ENCODE measurements at regions not wholly inside any gene's neighbourhood (a gene's known extent, or its start where the extent isn't known, plus 50 kb on each side); places are given as distances from the start of the nearest gene placed in this dataset.

GRCh38 chr1:165073185-165074007 is 283.1 kb downstream of the LMX1A start:
- no peak for DNase-seq

GRCh38 chr1:165070675-165071074 is 285.8 kb downstream of the LMX1A start:
- no peak for DNase-seq

DNA sequence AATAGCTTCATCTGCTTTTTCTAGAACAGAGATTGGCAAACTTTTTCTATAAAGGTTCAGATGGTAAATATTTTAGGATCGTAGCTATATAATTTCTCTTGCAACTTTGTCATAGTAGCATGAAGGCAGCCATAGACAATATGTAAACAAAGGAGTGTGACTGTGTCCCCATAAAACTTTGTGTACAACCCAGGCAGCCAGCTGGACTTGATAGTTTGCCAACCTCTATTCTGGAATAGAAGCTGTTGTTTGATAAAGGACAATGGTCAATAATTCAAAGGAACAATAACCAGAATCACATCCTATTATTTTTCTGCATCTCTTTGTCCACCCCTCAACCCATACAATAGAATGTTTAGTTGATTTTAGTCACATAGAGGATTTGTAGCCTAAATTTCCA is 286.7 kb downstream of the LMX1A start:
- DNase-seq, result no peak

DNA sequence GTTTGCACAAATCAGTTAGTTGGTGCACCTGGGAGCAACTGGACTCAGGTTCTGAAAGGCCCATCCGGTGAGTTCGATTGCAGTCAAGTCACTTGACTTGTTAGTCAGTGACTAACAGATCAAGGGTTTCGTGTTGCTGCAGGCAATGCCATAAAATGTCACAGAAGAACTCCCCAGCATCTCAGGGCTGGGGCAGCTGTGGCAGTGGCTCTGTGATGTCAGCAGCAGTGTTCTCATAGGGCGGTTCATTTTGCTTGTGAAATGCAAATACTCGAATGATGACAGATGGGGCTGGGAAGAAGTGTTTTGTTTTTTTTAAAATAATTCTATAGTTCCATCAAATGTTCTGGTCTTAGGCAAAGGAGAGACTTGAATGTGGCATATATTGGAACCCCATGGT is 287.8 kb downstream of the LMX1A start:
- DNase-seq, result no peak

DNA sequence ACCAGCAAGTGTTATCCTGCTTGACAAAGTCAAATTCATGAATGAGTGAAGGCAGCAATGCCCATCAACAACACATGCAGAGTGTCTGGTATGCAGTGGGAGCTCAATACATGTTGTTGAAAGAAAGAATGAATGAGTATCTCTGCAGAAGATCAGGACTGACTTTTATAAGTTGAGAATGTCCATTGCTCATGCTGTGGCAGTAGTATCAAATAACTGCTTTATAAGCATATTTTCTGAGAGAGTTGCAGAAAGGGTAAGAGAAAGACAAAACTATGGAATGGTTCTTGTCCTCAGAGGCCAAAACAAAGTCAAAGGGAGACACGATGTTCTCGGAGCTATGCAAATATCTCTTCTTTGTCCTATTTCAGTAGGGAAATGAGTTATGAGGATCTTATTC is 288.7 kb downstream of the LMX1A start:
- DNase-seq, result no peak

DNA sequence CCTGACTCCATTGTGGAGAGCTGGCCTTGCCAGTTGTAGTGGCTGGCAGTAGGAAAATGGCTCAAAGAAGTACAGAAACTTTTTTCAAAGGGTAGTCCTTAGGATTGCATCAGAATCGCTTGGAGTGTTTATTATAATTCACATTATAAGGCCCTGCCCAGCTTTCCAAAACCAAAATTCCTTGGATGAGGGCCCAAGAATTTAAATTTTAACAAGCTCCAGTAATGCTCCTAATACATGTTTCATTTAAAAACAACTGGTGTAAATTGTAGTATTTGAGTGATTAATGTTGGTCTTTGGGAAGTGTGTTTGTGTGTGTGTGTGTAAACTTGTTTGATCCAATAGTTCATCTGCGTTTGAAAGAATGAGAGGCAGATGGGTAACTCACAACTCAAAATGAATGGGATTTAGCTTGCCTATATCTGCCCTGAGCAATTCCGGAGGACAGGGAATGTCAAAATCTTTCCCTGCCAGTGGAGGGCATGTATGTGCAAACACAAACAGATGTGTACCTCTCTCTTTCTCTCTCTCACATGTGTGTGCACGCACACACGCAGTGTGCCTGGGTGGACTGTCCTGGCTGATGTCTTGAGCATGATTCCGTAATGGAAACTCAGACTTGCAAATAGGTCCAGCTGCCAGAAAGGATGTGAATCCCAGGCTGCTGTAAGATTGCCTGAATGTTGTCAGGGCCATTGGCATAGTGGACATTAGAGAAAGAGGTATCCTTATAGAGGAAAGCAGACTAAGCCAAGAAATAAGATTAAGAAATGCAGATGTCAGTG is 293.1 kb downstream of the LMX1A start:
- no peak for DNase-seq

GRCh38 chr1:165062346-165062745 is 294.2 kb downstream of the LMX1A start:
- no peak for DNase-seq

- no peak for DNase-seq
Measured at GRCh38 chr1:165060285-165060793, 296.2 kb downstream of the LMX1A start.

GRCh38 chr1:165057956-165058355 is 298.6 kb downstream of the LMX1A start:
- no peak for DNase-seq

DNA sequence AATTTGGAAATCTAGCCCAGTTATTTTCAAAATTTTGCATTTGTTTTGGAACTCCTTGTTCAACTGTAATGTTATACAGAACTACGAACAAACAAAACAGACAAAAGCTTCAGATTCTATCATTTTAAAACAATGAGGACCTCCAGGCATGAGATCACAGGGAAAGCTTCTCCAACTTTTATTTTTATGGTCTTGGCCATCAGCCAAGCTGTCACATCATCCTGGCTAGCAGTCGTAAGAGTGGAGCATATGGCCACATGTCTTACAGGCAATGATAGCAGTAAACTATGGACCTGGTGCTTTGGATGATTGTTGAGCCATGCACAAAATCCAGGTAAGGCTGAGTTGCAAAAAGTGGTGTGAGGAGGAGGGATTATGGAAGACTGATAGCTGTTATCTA is 299.6 kb downstream of the LMX1A start:
- no peak for DNase-seq

DNA sequence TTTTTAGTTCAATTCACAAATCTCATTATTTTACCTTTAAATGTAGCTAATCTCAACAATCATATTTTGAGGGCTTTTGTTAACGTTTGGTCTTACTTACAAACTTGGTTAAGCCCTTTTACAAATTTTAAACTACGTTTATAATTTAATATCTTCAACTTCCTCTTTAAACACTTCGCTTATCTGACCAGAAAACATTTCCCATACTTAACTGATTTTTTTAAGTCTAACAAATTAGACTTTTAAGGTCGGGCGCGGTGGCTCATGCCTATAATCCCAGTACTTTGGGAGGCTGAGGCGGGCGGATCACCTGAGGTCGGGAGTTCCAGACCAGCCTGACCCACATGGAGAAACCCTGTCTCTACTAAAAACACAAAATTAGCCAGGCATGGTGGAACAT is 300.9 kb downstream of the LMX1A start:
- no peak for DNase-seq

DNA sequence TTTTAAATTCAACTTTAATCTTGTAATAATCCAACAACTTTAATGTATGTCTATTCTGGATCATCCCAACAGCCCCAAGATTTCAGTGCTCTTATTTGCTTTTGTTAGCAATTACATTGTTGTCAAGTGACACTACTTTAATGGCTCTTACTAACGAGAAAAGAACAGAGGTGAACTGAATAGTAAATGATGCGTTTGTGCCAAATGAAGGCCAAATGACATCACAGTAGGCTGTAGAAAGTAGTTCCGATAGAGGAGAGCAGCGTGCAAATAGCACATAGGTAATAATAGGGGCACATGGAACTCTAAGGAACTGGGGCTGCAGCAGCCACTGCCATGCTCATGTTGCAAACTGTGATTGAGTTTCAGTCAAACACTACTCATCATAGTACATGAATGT is 301.9 kb downstream of the LMX1A start:
- no peak for DNase-seq

GRCh38 chr1:165053351-165053750 is 303.2 kb downstream of the LMX1A start:
- DNase-seq, result no peak

- no peak for DNase-seq
Measured at GRCh38 chr1:165052936-165053335, 303.6 kb downstream of the LMX1A start.

DNA sequence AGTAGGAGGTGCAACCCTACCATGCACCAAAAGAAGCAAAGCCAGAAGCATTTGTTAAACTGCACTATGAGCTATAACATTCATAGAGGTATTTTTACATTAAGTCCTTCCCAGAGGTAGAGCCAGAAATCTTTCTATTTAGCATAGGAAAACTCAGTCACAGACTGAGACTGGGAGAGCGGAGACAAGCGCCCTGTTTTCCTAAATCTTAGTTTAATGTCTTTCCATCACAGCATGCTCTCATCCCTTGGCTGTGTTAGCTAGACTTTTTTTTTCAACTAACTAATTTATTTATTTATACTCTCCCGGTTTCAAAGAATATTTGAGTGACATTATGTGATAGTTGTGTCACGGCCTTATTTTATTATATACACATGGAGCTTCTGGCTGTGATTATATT is 304.1 kb downstream of the LMX1A start:
- no peak for DNase-seq

- DNase-seq, result no peak
Measured at GRCh38 chr1:165050246-165050645, 306.3 kb downstream of the LMX1A start.

DNA sequence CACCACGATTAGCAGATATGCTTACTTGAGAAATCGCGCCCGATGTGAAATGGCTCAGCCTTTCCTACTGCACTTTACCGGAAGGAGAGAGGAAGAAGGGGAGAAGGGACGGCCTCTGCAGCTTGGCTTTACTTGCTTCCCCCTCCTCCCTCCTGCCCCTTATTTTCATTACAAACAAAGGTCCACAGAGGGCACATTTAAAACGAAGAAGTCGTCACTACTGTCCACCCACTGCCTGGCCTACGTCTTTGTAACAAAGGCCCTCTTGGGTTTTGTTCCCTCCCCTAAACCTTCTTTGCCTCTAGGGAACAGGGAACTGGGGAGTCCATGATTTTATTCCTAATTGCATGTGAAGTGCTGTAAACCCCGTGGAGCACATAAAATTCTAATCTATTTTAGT is 308.5 kb downstream of the LMX1A start:
- DNase-seq, result no peak

DNA sequence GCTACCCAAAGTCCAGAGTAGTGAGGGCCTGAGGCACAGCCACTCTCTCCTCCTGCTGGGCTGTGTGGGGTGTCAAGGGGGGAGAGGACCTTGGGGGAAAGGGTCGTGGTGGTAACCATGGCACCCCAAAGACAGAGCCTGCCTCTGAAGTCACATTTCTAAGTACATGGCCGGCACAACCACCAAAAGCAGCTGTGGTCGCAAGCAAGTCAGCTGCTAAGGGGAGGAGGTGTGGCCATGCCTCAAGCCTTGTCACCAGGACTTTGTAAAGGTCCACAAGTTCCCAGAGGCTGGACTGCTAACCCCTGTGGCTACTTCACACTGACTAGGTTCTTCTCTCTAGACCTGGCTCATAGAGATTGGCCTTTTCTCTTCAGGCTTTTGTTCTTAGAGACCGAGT is 310.6 kb downstream of the LMX1A start:
- DNase-seq, result no peak

- DNase-seq, result no peak
Measured at GRCh38 chr1:165040641-165041040, 315.9 kb downstream of the LMX1A start.

DNA sequence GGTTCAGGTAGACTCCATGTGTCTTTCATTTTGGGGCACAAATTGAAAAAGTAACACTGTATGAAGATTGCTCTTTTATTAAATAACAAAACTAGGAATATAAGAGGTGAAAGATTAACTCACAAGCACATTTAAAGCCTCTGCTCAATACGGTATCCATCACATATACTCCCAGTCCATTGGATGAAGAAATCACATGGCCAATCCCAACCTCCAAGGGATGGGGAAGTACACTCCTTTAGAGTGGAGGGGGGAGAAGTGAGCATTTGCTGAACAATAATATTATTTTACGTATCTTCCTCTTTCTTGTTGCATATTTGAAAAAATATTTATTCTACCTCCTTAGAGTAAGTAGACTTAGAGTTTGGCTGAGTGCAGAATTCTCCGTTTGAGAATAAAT is 316.5 kb downstream of the LMX1A start:
- no peak for DNase-seq

DNA sequence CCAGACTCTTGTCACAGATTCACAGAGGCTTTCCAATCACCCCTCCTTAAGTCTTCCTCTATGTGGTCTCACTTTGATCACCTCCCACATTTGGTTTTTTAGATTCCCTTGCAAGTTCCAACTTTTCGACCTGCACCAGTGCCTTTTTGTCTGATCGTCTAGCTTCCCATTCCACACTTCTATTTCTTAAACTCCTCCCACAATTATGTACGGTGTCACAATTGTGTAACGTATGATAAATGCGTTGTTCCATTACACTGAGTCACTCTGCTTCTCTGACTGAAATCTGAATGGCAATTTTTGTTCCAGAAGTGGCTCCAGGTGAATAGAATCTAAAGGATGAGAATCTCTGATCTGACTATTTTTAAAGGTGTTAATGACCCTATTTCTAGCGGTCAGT is 320.1 kb downstream of the LMX1A start:
- no peak for DNase-seq

DNA sequence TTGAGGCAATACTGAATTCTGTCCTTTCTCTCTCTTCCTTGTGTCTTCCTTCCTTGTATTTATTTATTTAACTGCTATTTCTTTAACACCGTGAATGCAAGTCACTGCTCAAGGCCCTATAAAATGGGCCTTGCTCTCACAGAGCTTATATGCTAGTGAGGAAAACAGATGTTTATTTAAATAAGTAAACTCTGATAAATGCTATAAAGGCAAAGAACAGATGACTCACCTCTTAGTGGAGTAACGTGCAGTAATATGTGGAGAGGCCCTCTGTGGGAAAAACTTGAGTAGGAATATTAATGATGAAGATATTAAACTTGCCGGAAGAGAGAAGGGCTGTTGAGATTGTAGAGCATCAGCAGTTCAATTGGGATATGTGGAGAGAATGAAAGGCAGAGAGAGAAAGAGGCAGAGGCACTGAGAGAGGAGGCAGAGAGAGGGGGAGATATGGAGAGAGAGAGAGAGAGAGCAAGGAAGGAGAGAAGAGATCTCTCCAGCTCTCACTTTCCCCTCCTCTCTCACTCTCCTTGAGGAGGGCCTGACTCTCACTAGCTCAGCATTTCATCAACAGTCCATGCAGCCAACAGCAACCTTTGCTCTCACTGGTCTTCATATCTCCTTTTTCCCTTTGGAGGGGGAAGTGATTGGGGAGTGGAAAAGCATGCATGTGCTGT is 322.2 kb downstream of the LMX1A start:
- no peak for DNase-seq

- DNase-seq, result no peak
Measured at GRCh38 chr1:165031001-165031400, 325.5 kb downstream of the LMX1A start.

- no peak for DNase-seq
Measured at GRCh38 chr1:165025805-165026204, 330.7 kb downstream of the LMX1A start.

All from activated CD4-positive, alpha-beta T cell treated with anti-CD3 and anti-CD28 coated beads for 4 hours (primary cell).